Stimulated activated CD4-positive, alpha-beta T cell treated with anti-CD3 and anti-CD28 coated beads, Interleukin-12 subunit alpha, Interleukin-12 subunit beta, amount 100 ng/mL, for 4 hours (primary cell): ENCODE measurements at regions not wholly inside any gene's neighbourhood (a gene's known extent, or its start where the extent isn't known, plus 50 kb on each side); places are given as distances from the start of the nearest gene placed in this dataset.
"Not testable (repeated sequence)": the region's sequence is repeated elsewhere in the genome, so short reads cannot be mapped to it uniquely, and the experiment has no call there.

Experiments used
- DNase-seq: peaks from one replicate; pipeline ENCODE4 v3.0.0-alpha.2; 2020

DNA sequence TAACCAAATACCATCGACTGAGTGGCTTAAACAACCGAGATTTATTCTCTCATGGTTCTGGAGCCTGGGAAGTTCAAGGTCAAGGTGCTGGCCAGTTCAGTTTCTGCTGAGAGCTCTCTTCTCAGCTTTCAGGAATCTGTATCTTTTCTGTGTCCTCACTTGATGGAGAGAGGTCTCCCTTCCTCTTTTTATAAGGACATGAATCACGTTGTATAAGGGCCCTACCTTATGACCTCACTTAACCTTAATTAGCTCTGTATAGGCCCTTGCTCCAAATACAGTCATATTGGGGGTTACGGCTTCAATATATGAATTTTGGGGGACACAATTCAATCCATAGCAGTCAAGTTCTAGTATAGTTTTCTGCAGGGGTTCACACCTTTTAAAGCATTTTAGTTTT lies 135.2 kb upstream of the ADO start:
- no peak for DNase-seq

DNA sequence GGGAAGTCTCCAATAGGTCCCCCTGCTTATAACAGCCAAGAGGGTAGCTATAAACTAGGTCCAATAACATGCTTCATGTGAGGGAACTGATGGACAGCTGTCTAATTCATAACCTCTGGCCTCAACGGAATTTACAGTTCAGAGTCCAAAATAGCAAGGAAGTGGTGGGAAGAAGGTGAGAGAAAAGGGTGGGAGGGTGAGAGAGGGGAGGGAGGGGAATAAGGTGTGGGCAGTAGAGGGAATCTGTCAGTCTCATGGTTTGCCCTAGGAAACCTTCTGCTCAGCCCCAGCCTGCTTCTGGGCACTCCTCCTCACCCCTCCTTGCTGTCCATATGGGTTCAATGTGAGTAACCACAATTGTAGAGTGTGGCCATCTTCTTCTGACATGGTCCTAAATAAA lies 133.4 kb upstream of the ADO start:
- no peak for DNase-seq

DNA sequence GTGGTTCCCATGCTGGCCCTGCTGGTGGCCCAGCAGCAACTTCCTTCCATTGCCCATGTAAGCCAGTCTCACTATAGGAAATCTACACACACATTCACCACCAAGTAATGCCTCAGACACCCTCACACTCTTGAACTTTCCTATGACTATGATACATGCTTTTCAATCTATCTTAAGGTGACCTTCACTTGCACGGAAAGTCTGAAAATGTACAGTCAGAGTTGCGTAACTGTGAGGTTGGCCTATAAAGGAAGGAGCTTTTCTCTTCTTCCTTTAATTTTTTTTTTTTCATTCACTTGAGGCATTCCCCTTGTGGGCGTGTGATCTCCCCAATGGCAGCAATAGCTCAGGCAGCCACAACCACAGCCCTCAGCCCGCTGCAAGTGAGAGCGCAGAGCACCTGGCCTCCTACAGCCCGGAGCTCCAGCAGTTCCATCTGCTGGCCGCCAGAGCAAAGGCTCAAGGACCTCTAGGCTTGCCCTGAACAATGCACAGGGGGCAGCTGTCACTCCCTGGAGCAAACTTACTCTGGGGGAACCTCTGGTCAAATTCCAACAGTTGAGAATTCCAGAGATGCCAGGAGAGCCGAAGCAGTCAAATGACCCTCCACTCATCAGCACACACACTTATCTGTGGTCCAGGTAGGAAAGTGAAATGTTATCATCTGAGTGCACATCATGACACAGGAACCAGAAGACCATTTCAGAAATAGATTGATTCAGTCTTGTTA lies 123.1 kb upstream of the ADO start:
- DNase-seq: peak; percentile 71

DNA sequence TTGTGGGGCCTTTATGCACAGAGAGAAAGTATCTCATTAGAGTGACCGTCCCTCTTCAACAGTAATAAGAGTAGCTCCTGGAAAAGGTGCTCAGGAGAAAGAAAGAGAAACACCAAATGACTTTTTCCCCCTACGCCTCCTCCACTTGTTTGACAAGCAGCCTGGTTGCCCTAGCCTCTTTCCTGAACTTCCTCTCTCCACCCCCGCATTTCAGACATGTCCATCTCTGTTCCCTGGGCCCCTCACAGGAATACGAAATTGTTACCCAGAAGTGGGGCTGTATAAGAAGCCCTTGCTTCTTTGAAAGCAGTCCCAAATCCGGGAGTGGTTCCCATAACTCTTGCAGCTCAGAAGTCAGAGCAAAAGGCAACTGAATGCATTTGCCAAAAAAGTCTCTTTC lies 119.6 kb upstream of the ADO start:
- no peak for DNase-seq

DNA sequence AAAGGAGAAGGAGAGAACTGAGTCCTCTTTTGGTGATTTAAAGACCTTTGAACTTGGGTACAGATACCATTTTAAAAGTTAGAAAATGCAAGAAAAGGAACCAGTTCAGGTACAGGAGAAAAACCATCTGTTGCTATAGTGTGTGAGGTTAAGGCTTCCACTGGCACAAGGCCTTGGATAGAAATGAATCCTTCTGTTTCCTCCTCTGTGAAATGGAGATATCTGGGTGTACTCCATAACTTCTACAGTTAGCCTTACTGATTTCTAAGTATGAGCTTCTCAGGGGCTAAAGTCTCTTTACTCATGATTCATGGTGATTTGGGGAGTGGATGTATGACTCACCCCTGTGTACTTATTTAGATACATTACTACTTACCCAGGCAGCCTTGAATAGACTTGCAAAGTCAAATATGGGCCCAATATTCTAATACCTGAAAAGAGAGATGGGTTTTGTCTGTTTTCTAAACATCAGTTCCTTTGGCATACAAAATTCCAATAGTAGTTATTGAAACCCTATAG lies 117.2 kb upstream of the ADO start:
- DNase-seq: no peak

DNA sequence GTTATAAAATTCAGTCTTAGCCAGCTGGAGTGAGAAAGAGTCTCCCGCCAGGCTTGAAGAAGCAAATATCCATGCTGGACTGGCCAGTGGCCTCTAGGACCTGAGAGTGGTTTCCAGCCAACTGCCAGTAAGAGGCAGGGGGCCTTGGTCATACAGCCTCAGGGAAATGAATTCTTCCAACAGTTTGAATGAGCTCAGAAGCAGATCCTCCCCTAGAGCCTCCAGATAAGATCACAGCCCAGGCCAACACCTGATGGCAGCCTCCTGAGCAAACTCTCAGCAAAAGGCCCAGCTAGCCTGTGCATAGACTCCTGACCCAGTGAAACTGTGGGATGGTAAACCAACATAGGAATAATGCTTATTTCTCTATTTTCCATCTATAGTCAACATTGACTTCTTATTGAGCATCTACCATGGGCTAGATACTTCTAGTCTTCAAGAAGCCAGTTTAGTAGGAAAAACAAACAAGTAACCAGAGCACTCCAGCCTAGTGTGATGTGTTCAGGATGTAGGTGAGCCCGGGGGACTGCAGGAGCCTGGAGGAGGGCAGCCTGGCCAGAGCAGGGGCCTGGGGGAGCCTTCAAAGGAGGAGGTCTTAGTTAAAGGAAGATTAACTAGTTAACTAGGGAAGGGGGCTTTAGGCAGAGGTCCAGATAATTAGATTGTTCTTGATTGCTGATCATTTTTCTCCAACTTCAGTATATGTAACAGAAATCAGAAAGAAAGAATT lies 115.4 kb upstream of the ADO start:
- no peak for DNase-seq

DNA sequence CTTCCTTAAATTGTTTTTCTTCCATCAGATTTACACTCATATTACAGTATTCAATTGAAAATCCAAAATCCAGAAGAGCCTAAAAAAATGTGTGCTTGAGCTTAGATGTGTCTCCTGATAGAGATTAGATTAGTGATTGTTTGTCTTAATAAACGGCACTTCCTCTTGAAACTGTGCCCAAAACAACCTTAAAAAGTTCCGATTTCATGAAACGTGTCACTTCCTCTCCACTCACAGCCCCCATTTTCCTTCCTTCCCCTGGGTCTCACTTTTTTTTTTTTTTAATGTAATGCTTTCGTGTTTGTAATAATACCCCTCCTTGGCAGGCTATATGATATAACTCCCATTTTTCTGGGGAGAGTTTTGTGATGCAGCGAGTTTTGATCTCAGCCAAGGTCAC lies 114.8 kb upstream of the ADO start:
- no peak for DNase-seq

DNA sequence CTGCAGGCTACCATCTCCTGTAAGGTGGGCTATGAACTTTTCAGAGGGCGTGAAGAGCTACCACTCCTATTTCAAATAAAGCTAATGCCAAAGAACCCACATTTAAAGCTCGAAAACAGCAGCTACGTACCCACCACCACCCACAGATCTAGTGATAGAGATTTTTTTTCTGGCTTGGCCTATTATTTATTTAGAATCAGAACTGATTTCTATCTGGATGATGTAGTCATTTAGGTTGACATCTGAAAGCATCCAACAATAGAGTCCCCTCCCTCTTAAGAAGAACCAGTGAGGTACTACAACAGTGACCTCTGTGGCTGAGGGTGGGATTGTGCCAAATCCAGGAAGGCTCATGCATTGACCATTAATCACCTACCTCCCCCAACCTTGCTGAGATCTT lies 113.8 kb upstream of the ADO start:
- DNase-seq: no peak

DNA sequence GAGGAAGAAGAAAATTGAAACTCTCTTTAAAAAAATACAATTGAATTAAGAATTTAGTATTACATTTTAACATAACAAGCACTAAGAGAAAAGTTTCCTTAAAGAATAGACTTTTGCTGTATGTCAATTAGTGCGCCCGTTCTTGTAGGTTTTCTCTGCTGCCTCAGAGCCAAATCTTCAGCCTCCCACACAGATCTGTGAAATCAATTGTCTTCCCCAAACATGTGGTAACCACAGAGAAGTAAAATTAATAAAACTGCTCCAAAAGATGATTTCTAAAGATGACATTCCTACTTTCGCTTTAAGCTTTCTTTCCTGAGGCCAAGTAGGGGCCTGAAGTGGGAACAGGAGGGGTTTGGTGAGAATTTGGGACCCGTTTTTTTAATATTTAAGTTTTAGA lies 113.2 kb upstream of the ADO start:
- DNase-seq: no peak

DNA sequence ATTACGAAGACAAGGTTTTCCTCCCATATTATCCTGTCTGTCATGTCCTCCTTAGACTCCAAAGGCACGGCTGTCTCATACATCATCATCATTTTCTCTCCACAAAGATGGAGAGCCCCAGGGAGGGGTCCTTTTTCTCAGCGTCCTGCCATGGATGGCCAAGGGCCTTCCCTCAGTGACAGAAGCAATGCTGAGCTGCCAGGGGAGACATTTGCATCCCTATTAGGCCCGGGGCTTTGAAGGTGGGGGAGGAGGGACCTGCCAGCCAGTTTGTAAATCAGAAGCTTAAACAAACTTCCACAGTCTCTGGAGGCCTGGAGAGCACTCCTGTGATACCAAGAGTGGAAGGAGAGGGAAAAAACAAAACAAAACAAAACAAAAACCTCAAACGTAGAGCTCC lies 112.4 kb upstream of the ADO start:
- DNase-seq: no peak

DNA sequence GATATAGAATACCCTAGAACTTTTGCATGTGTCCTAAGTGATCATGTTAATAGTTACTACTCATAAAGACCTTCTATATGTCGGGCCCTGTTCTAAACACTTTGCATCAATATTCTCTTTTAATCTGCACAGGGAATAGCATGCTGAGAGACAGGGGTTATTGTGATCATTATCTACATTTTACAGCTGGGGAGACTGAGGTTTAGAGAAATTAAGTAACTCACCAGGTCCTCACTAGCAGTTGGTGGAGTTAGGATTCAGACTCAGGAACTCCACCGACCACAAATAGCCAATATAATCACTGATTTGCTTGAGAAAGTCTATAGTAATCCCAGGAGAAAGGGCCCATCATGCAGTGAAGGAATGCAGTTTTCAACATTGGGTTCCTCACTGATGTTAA lies 111.2 kb upstream of the ADO start:
- no peak for DNase-seq

DNA sequence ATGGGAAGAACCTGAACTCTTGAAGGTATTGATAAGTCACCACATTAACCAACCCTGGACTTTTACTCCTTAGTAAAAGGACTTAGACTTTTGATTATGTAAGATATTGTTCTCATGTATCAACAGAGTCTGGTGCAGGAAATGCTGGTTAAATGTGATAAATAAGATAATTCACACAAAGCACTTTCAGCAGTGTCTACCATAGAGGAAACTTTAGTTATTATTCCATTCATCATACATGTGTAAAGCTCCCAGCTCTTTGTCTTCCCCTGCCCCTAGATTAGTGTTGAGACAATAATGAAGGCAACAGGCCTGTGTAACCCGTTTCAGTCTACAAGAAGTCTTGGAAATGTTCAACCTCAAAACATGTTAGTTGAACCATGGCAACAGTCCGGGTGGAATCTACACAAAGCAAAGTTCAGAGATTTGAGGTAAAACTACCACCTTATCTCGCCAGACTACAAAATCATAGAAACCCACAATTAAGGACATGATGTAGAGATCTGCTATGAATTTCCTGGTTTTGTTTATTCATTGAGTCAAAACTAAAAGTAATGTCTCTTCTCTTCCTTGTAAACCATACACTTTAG lies 109.9 kb upstream of the ADO start:
- no peak for DNase-seq

DNA sequence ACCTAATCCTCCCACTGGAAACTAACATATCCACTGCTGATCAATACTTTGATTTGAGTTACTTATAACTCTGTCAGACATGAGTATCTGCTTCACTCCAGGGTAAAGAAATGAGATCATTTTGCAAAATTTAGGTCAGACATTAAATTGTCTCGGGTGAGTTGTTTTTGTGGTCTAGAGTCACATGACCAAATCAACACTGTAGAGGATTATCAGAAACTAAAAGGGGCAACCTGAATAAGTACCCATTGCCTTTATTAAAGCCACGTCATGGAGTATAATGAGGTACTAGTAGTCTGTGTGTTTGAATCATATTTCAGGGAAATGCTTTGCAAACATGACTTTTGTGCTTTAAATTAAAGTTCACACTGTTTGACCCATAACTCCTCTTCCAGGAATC lies 107.7 kb upstream of the ADO start:
- no peak for DNase-seq

DNA sequence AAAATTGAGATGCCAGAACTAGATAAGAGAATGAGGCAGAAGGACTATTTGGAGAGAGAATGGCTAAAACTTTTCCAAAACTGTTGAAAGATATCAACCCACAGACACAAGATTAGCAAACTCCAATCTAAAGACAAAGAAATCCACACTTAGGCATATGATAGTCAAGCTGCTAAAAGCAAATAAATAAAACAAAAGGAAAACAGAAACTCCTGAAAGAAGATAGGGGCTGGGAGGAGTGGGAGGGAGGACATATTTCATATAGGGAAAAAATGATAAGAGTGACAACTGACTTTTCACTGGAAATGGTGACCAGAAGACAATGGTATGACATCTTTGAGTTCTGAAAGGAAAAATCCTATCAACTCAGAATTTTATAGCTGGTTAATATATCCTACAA lies 105.4 kb upstream of the ADO start:
- no peak for DNase-seq

DNA sequence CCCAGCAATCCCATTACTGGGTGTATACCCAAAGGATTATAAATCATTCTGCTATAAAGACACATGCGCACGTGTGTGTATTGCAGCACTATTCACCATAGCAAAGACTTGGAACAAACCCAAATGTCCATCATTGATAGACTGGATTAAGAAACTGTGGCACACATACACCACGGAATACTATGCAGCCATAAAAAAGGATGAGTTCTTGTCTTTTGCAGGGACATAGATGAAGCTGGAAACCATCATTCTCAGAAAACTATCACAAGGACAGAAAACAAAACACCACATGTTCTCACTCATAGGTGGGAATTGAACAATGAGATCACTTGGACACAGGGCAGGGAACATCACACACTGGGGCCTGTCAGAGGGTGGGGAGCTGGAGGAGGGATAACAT lies 100.4 kb upstream of the ADO start:
- not testable (repeated sequence) for DNase-seq

DNA sequence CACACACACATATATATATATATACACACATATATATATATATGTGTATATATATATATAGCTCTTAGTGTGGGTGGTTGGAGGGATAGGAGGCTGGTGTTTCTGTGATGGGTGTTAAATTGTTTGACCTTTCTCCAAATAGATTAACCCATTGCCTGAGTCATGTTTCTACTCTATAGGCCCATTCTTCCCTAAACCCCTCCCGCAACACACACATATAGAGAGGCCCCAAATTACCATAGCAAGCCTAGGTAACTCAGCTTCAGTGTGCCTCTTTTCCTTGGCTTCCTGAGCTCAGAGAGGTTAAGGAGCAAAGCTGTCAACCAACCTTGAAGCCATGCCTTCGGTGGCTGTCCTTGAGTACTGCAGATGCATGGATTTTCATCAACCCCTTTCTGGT lies 98.7 kb upstream of the ADO start:
- no peak for DNase-seq

DNA sequence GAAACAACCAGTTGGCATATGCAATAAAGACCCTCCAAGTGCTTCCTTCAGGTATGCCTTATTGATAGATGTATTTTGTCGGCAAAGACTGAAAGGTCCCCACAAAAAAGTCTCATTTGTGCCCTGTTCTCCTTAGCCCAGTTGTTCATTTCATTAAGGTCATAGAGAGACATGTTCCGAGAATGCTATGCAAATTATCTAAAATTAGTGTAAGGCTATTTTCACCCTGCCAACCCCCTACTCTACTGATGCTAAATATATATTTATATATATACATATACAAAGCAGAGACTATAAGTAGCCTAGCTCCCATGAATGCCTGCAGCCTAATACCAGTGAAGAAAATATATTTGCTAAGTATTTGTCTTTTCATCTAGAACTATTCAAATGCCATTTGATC lies 96.7 kb upstream of the ADO start:
- no peak for DNase-seq

DNA sequence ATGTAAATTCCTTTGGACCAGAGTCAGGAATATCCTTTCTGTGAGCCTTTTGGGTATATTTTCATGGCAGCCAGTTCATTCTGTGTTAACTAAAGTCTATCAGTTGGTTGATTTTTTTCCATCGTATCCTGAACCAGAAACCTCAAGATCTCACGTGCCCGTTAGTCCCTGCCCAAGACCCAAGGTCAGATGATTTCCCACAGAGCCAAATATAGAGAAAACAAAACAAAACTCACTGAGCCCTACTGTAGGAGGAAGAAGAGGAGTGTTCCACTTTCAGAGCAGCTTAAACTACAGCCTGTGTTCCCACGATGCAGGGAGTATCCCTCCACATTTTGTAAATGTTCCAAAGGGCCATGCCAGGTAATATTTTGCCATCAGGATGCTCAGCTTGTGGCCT lies 96.0 kb upstream of the ADO start:
- no peak for DNase-seq

DNA sequence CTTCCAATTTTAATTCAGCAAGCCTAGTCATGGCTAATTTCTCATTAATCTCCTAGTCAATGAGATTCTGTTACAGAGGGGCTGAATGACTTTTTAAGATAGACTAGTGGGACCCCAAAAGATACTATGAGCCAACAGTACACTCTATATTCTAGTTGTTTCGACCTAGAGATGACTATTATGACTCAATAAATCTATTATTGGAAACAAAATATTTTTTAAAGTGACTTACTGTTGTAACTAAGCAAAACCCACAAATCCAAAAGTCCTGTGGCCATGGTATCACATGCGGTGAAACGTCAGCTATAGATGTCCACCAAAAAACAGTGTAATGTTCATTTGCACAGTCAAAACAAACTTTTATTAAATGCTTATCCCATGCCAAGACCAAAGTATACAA lies 95.3 kb upstream of the ADO start:
- no peak for DNase-seq

DNA sequence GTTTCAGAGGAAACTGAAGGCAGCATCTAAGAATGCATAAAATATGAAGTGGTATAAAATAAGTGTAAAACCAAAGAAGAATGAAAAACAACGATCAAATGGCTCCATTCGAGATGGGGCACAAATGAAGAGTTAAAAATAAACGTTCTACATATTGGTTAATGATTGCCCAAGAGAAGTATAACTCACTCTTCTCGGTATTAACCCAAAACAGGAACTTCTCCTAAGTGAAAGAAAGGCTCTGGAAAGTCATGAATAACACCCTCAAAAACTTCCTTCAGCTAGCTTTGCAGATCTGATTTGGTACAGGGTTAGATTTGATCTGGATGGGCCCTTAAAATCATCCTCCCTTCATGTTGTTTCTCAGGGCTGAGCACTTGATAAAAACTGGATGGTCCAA lies 94.3 kb upstream of the ADO start:
- no peak for DNase-seq

DNA sequence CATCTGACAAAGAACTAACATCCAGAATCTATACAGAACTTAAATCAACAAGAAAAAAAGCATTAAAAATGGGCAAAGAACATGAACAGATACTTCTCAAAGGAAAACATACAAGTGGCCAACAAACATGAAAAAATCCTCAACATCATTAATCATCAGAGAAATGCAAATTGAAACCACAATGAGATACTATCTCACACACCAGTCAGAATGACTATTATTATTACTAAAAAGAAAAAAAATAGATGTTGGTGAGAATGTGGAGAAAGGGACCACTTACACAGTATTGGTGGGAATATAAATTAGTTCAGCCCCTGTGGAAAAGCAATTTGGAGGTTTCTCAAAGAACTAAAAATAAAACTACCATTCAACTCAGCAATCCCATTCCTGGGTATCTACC lies 89.1 kb upstream of the ADO start:
- DNase-seq: no peak

DNA sequence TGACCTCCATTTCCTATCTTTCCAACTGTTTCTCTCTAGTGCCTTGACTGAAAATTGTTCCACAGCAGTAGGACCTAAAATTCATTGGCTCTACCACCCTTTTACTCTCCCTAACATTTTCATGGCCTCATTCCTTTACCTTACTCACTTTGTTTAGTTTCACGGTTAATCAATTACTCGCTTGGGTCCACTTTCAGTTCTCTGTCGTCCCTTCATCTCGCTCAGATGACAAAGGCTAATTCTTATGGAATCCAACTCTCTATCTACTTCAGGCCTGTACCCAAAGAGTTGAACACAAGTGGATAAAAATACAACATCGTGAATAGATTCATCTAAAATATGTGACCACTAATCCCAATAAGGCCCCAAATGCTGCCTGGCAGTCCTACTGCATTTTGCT lies 85.9 kb upstream of the ADO start:
- no peak for DNase-seq

DNA sequence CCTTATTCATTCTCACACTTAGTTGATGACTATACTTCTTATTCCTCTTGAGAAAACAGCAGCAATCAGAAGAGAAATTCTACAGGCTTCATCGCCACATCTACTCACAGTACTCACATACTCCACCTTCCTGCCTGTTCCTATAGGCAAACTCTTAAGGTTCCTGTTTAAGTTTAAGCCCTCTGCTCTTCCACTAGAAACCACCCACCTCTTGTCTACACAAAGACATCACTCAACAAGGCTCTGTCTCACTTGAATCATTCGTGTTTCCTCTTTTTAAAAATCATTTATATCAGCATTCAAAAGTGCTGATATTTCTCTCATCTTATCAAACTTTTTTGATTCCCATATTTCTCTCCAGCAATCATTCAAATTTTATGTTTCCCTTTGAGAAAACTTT lies 85.5 kb upstream of the ADO start:
- no peak for DNase-seq

DNA sequence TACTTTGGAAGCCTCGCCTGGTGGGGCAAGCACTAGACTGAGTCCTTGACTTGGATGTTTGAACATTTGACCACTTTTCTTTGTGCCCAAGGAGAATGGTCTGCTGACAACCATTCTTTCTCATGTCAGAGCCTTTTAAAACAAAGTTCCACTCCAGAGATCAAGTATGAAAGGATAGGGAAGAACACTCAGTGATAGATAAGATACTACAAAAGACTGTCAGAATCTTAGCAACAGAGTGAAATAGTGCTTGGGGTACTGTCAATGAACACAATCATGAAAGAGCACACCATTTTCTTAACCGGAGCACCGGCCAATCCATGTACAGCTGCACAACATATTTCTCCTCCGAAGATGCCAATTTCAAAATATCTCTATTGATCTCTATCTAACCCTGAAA lies 82.8 kb upstream of the ADO start:
- no peak for DNase-seq
